Glomerular visceral epithelial cell (primary cell): ENCODE measurements at regions not wholly inside any gene's neighbourhood (a gene's known extent, or its start where the extent isn't known, plus 50 kb on each side); places are given as distances from the start of the nearest gene placed in this dataset.
"Not testable (repeated sequence)": the region's sequence is repeated elsewhere in the genome, so short reads cannot be mapped to it uniquely, and the experiment has no call there.

Experiments used
- DNase-seq: peaks from one replicate; pipeline ENCODE4 v3.0.0-alpha.2; 2016; ENCODE audit errors: extremely low spot score

GRCh38 chr3:6262010-6262409 lies 598.9 kb upstream of the GRM7 start:
- no peak for DNase-seq

- DNase-seq: no peak
Measured at GRCh38 chr3:6264036-6264435, 596.9 kb upstream of the GRM7 start.

GRCh38 chr3:6264906-6265305 lies 596.0 kb upstream of the GRM7 start:
- DNase-seq: no peak

GRCh38 chr3:6266135-6266534 lies 594.8 kb upstream of the GRM7 start:
- DNase-seq: no peak

- DNase-seq: no peak
Measured at GRCh38 chr3:6273878-6274277, 587.0 kb upstream of the GRM7 start.

- DNase-seq: no peak
Measured at GRCh38 chr3:6281662-6282061, 579.3 kb upstream of the GRM7 start.

GRCh38 chr3:6282918-6283317 lies 578.0 kb upstream of the GRM7 start:
- DNase-seq: no peak

GRCh38 chr3:6287088-6287875 lies 573.6 kb upstream of the GRM7 start:
- no peak for DNase-seq

- no peak for DNase-seq
Measured at GRCh38 chr3:6301626-6302025, 559.3 kb upstream of the GRM7 start.

- DNase-seq: no peak
Measured at GRCh38 chr3:6315906-6316305, 545.0 kb upstream of the GRM7 start.

- no peak for DNase-seq
Measured at GRCh38 chr3:6321999-6322398, 538.9 kb upstream of the GRM7 start.

- no peak for DNase-seq
Measured at GRCh38 chr3:6326771-6327170, 534.1 kb upstream of the GRM7 start.

GRCh38 chr3:6340980-6341325 lies 520.0 kb upstream of the GRM7 start:
- DNase-seq: not testable (repeated sequence)

- no peak for DNase-seq
Measured at GRCh38 chr3:6351752-6352151, 509.2 kb upstream of the GRM7 start.

GRCh38 chr3:6354653-6355052 lies 506.3 kb upstream of the GRM7 start:
- DNase-seq: no peak

- no peak for DNase-seq
Measured at GRCh38 chr3:6362406-6362805, 498.5 kb upstream of the GRM7 start.

- DNase-seq: no peak
Measured at GRCh38 chr3:6367171-6367570, 493.7 kb upstream of the GRM7 start.

GRCh38 chr3:6392123-6392522 lies 468.8 kb upstream of the GRM7 start:
- no peak for DNase-seq

GRCh38 chr3:6394944-6395343 lies 466.0 kb upstream of the GRM7 start:
- no peak for DNase-seq

GRCh38 chr3:6396631-6397030 lies 464.3 kb upstream of the GRM7 start:
- no peak for DNase-seq

GRCh38 chr3:6402666-6403065 lies 458.2 kb upstream of the GRM7 start:
- DNase-seq: not testable (repeated sequence)

- not testable (repeated sequence) for DNase-seq
Measured at GRCh38 chr3:6406923-6407322, 454.0 kb upstream of the GRM7 start.

- no peak for DNase-seq
Measured at GRCh38 chr3:6416049-6416661, 444.8 kb upstream of the GRM7 start.

- no peak for DNase-seq
Measured at GRCh38 chr3:6417174-6417573, 443.7 kb upstream of the GRM7 start.
